Glomerular endothelial cell (primary cell): ENCODE measurements at regions not wholly inside any gene's neighbourhood (a gene's known extent, or its start where the extent isn't known, plus 50 kb on each side); places are given as distances from the start of the nearest gene placed in this dataset.

ENCODE experiments used
- DNase-seq: peaks from one replicate; pipeline ENCODE4 v3.0.0-alpha.2; 2011; ENCODE audit warnings: low read depth, low spot score; ENCODE audit errors: extremely low read depth

DNA sequence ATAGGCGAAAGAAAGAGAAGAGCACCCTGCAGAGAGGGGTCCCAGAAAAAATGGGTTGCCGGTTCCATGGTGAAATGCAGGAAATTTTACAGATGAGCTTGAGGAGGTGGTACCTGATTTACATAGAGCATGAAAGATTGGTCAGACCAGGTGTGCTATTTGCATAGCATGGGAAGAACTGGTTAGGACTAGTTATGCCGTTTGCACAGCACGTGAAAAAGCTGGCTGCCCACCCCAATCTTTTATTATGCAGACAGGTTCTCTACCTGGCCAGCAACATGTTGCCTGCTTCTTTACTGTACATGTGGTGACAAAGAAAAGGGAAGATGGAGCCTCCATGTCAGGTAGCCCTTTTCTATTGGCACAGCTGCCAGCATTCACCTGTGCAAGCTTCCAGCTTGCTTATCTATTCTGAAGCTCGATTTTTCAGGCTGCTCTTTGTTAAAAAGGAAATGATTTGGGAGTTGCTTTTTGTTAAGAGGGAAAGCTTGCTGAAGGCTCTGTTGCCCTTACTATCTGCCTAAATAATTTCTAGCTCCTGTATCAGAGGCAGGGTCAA is 62.9 kb upstream of the ELK3 start:
- DNase-seq = no peak

DNA sequence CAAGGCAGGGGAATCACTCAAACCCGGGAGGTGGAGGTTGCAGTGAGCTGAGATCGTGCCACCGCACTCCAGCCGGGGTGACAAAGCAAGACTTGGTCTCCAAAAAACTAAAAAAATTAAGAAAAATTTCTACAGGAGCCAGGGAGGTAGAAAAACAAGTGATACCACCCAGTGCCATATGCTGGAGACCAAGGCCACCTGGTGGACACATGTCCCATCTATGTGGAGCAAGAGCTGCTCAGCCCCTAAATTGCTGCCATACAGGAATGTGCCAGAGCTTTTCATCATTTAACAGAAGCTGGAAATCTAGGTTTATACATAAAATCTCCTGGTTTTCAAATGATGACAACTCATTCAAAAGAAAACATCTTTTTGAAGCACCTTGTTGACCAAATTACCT is 61.4 kb upstream of the ELK3 start:
- DNase-seq = no peak

- DNase-seq = no peak
Observed at GRCh38 chr12:96134200-96134599, 60.0 kb upstream of the ELK3 start.

GRCh38 chr12:96136161-96136560 is 58.0 kb upstream of the ELK3 start:
- no peak for DNase-seq

DNA sequence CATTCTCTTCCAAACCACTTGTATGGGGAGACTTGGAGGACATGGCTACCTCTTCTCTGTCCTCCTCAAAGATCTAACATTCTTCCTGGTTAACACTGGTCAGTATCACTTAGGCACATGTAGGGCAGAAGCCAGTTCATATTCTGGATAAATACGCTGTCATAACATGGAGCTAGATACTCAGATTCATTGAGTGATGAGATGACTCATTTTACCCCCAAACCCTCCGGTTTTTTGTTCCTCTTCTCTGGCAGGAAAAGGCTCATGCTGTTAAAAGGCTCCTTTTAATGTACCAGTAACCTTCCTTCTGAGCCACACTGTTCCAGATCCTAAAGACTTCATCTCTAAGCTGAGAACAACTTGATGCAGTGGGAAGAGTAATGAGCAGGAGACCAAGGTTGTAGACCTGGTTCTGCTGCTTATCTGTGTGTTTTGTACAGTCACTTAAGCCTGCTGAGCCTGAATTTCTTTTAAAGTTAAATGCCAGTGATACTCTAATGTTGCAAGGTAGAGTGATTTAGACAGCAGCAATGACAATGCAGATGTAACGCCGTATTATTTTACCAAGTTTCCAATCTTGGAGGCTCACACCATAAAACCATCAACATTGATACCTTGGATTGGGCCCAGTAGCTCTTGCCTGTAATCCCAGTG is 57.3 kb upstream of the ELK3 start:
- DNase-seq = no peak

- no peak for DNase-seq
Observed at GRCh38 chr12:96140174-96140573, 54.0 kb upstream of the ELK3 start.

DNA sequence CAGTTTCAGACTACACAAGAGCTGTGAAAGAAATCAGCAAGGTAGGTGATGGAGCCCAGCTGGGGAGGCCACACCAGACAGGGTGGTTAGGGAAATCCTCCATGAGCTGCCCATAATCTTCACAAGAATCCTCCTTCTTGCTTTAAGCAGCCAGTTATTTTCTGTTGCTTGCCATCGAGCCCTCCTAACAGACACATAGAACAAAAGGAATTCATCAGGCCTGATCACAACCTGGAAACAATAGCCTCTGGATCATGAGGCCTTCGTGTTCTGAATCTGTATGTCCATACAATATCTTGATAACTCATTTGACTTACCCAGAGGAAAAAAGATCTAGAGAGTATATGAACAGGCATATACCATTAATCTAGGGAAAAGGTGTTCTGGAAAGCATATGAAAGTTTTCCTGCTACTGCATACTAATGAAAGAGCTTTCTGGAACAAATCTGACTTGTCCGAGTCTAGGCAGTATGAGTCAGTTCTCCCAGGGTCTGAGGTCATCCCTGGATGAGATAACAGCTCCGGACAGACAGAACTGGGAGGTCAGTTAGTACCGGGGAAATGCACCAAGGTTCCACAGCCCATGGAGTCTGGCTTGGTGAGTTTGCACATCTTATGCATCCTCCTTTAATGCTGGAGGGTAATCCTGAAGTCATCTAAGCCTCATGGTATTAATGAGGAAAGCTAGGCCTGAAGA is 52.8 kb upstream of the ELK3 start:
- DNase-seq = peak; percentile 50

- DNase-seq = no peak
Observed at GRCh38 chr12:96143392-96143791, 50.8 kb upstream of the ELK3 start.

DNA sequence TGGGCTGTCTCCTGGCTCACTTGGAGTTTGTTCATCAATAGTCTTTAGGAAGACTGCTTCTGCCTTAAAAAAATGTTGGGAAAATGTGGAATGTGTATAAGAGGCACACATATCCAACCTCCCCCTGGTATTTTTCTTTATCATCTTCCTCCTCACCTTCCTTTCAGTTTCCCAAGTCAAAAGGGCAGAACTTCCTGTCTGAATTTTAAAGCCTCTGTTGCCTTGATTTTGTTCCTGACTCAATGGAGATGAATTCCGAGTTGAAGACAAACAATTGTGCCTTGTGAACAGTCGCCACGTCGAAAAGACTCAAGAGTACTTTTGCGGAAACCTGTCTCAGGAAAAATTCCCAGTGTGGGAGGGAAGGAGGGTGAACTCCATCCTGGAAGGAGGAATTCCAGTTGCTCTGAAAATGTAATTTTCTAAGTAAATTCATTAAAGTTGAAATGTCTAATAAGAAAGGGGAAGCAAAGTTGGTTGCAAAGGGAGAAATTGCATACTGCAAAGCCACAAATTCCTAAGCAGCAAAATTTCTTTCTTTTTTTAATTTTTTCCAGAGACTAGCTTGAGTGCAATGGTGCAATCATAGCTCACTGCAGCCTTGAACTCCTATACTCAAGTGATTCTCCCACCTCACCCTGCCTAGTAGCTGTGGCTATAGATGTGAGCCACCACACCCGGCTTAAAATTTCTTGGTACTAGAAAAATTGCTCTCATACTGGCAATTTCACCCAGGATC is 50.2 kb upstream of the ELK3 start:
- peak; percentile 85 for DNase-seq
